ENCODE measurements at regions not wholly inside any gene's neighbourhood (a gene's known extent, or its start where the extent isn't known, plus 50 kb on each side); places are given as distances from the start of the nearest gene placed in this dataset.

GRCh38 chr14:104360501-104360900 is 219.1 kb upstream of the C14orf180 start:
- no peaks in the 10 kb centered on the region for H4K20me1 ChIP-seq (ENCODE audit: control insufficient read depth, extremely low read depth, insufficient read depth, low read length)
- H2AFZ ChIP-seq (ENCODE audit: low read length), result no peak overlapping the region
- H3K4me1 ChIP-seq (ENCODE audit: control insufficient read depth, extremely low read depth, insufficient read depth, low read length), result no peaks in the 10 kb centered on the region
- no peaks in the 10 kb centered on the region for H3K36me3 ChIP-seq (ENCODE audit: control insufficient read depth, insufficient read depth, low read length)
- no peaks in the 10 kb centered on the region for H3K27me3 ChIP-seq (ENCODE audit: control insufficient read depth, insufficient read depth, low read length)
- no peaks in the 10 kb centered on the region for H3K9me3 ChIP-seq (ENCODE audit: control insufficient read depth, insufficient read depth, low read depth, low read length)
- no peak overlapping the region for H3K4me3 ChIP-seq (replicated peaks in 1 of 4; ENCODE audit: control extremely low read depth in 1 of 4, insufficient read depth in 1 of 4, low read depth in 3 of 4, low read length in 4 of 4)
- DNase-seq (ENCODE audit: low read depth in 2 of 2), result no peak
- no peak overlapping the region for H3K27ac ChIP-seq (ENCODE audit: insufficient read depth, low read length)
- no peak overlapping the region for H3K4me2 ChIP-seq (ENCODE audit: extremely low read depth, insufficient read depth, low read length)
- no peaks in the 10 kb centered on the region for H3K79me2 ChIP-seq (ENCODE audit: control insufficient read depth, insufficient read depth, low read length)
- TF ChIP-seq EZH2 (IDR thresholded peaks at IDR 0.05; ENCODE audit: low read length, missing control alignments) (no peak), CTCF (conservative IDR thresholded peaks at IDR 0.05 in 1 of 2, IDR thresholded peaks at IDR 0.05 in 1 of 2; ENCODE audit: low read depth in 1 of 2, low read length in 2 of 2) (no peak)
- H3K9ac ChIP-seq (ENCODE audit: insufficient read depth, low read length), result no peak overlapping the region

DNA sequence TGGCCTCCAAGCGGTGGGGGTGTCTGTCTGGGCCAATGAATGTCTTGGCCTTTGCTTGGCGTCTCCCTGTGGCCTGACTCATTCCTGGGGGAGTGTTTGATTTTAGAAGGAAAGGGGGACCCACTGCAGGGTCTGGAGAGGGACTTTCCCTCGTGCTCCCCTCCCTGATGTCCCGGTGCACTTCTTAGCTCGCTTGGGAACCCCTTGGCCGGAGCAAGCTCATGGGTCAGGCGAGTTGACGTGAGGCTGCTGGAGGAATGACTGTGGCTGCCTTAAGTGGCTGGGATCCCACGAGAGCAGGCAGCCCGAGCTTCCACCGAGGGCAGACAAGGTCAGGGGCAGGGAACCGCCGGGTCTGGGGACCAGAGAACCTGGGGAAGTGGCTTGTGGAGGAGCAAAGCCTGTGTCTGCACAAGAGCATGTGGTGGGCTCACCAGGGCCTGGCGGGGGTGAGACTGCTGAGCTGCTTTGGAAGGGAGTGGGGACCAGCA is 218.4 kb upstream of the C14orf180 start:
- H3K9me3 ChIP-seq (ENCODE audit: control insufficient read depth, insufficient read depth, low read depth, low read length), result no peaks in the 10 kb centered on the region
- H3K4me1 ChIP-seq (ENCODE audit: control insufficient read depth, extremely low read depth, insufficient read depth, low read length), result no peaks in the 10 kb centered on the region
- H3K36me3 ChIP-seq (ENCODE audit: control insufficient read depth, insufficient read depth, low read length), result no peaks in the 10 kb centered on the region
- no peak overlapping the region for H3K27ac ChIP-seq (ENCODE audit: insufficient read depth, low read length)
- no peaks in the 10 kb centered on the region for H4K20me1 ChIP-seq (ENCODE audit: control insufficient read depth, extremely low read depth, insufficient read depth, low read length)
- TF ChIP-seq EZH2 (IDR thresholded peaks at IDR 0.05; ENCODE audit: low read length, missing control alignments) (no peak), CTCF (conservative IDR thresholded peaks at IDR 0.05 in 1 of 2, IDR thresholded peaks at IDR 0.05 in 1 of 2; ENCODE audit: low read depth in 1 of 2, low read length in 2 of 2) (no peak)
- no peak overlapping the region for H3K4me2 ChIP-seq (ENCODE audit: extremely low read depth, insufficient read depth, low read length)
- no peaks in the 10 kb centered on the region for H3K79me2 ChIP-seq (ENCODE audit: control insufficient read depth, insufficient read depth, low read length)
- H2AFZ ChIP-seq (ENCODE audit: low read length), result no peak overlapping the region
- no peak for DNase-seq (ENCODE audit: low read depth in 2 of 2)
- H3K27me3 ChIP-seq (ENCODE audit: control insufficient read depth, insufficient read depth, low read length), result no peaks in the 10 kb centered on the region
- H3K9ac ChIP-seq (ENCODE audit: insufficient read depth, low read length), result no peak overlapping the region
- no peak overlapping the region for H3K4me3 ChIP-seq (replicated peaks in 1 of 4; ENCODE audit: control extremely low read depth in 1 of 4, insufficient read depth in 1 of 4, low read depth in 3 of 4, low read length in 4 of 4)

DNA sequence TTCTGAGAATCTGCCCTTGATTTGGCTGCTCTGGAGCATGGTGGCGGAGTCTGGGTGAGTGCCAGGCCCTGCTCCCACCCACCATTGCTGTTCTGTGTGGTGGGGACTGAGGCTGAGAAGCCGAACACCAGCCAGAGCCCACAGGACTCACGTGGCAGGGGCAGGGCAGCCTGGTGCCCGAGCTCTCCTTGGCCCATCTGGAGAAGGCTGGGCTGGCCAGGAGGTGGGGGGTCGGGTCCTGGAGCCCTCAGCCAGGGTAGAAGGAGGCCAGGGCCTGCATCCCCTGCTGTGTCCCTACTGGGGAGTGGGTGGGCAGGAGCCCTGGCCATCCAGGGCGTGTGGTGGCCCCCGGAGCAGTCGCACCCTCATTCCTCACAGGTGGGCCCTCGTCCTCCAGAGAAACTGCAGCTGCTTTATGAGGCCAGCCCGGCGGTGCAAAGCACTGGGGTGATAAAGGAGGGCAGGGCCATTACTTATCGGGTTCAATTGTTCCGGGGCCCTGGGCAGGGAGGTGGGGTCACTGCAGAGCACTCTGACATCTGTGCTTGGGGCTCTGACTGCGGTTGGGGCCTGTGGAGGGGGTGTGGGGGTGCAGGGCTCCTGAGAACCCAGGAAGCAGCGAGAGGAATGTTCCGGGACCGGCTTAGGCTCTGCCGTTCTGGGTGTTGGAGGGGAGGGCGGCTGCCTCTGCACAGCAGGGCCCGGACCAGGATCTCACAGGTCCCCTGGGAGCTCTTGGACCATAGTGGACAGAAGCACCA is 217.5 kb upstream of the C14orf180 start:
- no peak for DNase-seq (ENCODE audit: low read depth in 2 of 2)
- H2AFZ ChIP-seq (ENCODE audit: low read length), result no peak overlapping the region
- no peaks in the 10 kb centered on the region for H3K79me2 ChIP-seq (ENCODE audit: control insufficient read depth, insufficient read depth, low read length)
- H3K9me3 ChIP-seq (ENCODE audit: control insufficient read depth, insufficient read depth, low read depth, low read length), result no peaks in the 10 kb centered on the region
- H3K27ac ChIP-seq (ENCODE audit: insufficient read depth, low read length), result no peak overlapping the region
- H3K4me1 ChIP-seq (ENCODE audit: control insufficient read depth, extremely low read depth, insufficient read depth, low read length), result no peaks in the 10 kb centered on the region
- no peaks in the 10 kb centered on the region for H3K36me3 ChIP-seq (ENCODE audit: control insufficient read depth, insufficient read depth, low read length)
- TF ChIP-seq CTCF (conservative IDR thresholded peaks at IDR 0.05 in 1 of 2, IDR thresholded peaks at IDR 0.05 in 1 of 2; ENCODE audit: low read depth in 1 of 2, low read length in 2 of 2), result no peak
- TF ChIP-seq EZH2 (IDR thresholded peaks at IDR 0.05; ENCODE audit: low read length, missing control alignments), result no peak
- H3K4me2 ChIP-seq (ENCODE audit: extremely low read depth, insufficient read depth, low read length), result no peak overlapping the region
- H3K9ac ChIP-seq (ENCODE audit: insufficient read depth, low read length), result no peak overlapping the region
- H4K20me1 ChIP-seq (ENCODE audit: control insufficient read depth, extremely low read depth, insufficient read depth, low read length), result no peaks in the 10 kb centered on the region
- no peak overlapping the region for H3K4me3 ChIP-seq (replicated peaks in 1 of 4; ENCODE audit: control extremely low read depth in 1 of 4, insufficient read depth in 1 of 4, low read depth in 3 of 4, low read length in 4 of 4)
- no peaks in the 10 kb centered on the region for H3K27me3 ChIP-seq (ENCODE audit: control insufficient read depth, insufficient read depth, low read length)
